ENCODE measurements at regions not wholly inside any gene's neighbourhood (a gene's known extent, or its start where the extent isn't known, plus 50 kb on each side); places are given as distances from the start of the nearest gene placed in this dataset.

DNA sequence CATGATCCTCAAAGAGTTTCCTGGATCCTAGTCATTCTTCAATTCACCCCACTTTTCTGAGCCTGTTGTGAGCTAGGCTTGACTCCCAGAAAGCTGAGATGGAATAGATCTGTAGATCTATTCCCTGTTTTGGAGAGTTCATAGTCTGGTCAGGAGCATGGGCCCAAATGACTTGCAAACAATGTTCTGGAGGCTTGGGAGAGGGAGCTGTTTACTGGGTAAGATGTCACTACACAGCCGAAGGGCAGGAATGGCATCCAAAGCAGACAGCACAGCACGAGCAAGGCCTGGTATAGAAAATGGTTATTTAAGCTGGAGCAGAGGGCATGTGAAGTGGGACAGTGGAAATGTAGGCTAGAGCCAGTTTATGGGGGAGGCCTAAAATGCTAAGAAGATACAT is 152.5 kb upstream of the ALDH1B1 start:
- ChIA-PET CTCF (interaction anchor here (0.9 kb wide), 1 partner anchor 11 kb away, joined by 3 read pairs; no protein-coding TSS in a partner anchor), POLR2A (no interaction called here)
- WGBS (ENCODE audit: missing lambda C conversion rate), result 90% methylated on average over 2 of the region's 2 CpGs
- DNase-seq (ENCODE audit: low read depth in 1 of 2, low spot score in 1 of 2) (no peak), FAIRE-seq (no peak), ATAC-seq (no peak)
- Histone ChIP-seq H3K4me1 (peaks cover 5% of the 10 kb centered on the region; the same call in 2 of the 3 replicates), H3K27ac (no peak overlapping the region), H3K4me2 (no peak overlapping the region), H3K9me3 (no peaks in the 10 kb centered on the region), H3K4me3 (no peak overlapping the region)
- TF ChIP-seq ZFP36 (IDR thresholded peaks at IDR 0.05; ENCODE audit: borderline replicate concordance, partially characterized antibody) (no peak), KDM1A (IDR thresholded peaks at IDR 0.05; ENCODE audit: low read depth) (no peak), ZSCAN20 (CRISPR knock-in tag; IDR thresholded peaks at IDR 0.05) (no peak), NPAS2 (CRISPR knock-in tag; IDR thresholded peaks at IDR 0.05; ENCODE audit: borderline replicate concordance) (no peak), CHD4 (IDR thresholded peaks at IDR 0.05; ENCODE audit: borderline replicate concordance) (no peak)

DNA sequence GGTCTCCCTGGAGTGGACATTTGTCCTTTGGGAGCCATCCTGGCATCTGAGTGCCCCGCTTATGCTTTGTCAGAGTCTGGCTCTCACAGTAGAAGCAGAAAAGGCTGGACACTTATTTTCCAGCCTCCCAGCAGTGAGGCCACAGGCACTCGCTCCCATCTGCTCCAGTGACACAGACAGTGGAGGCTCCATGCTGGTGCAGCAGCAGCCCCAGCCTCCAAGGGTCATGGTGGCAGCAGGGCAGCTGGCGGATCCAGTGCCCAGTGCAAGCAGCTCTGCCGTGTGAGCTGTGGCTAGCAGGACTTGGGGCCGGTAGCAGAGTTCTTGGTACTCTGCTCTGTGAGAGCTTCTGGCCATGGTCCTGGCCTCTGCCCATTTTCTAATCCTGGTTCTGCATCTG is 157.3 kb upstream of the ALDH1B1 start:
- Histone ChIP-seq H3K27ac (no peak overlapping the region), H3K9me3 (no peaks in the 10 kb centered on the region), H3K4me2 (no peak overlapping the region), H3K4me3 (no peak overlapping the region), H3K4me1 (no peaks in the 10 kb centered on the region)
- POLR2A ChIA-PET, result no interaction called here
- CTCF ChIA-PET, result interaction anchor here (0.6 to 1.7 kb wide), 2 partner anchors 8 to 18 kb away, joined by 4 to 5 read pairs; no protein-coding TSS in a partner anchor
- ATAC-seq (0 out of 6 replicates have a peak, but pooled peaks of 1 of the 2 experiments have one; percentile 22), DNase-seq (ENCODE audit: low read depth in 1 of 2, low spot score in 1 of 2) (no peak), FAIRE-seq (no peak)
- WGBS (ENCODE audit: missing lambda C conversion rate), result 96% methylated on average over 5 of the region's 5 CpGs
- TF ChIP-seq RNF2 (IDR thresholded peaks at IDR 0.05; ENCODE audit: borderline replicate concordance, low read depth), result no peak
- no peak for TF ChIP-seq FOSL2 (IDR thresholded peaks at IDR 0.05)
- no peak for TF ChIP-seq FOSL2 (CRISPR knock-in tag; IDR thresholded peaks at IDR 0.05)
- no peak for TF ChIP-seq EHMT2 (IDR thresholded peaks at IDR 0.05; ENCODE audit: low read depth)
- TF ChIP-seq NFE2L2 (conservative IDR thresholded peaks at IDR 0.05; ENCODE audit: low read length), result no peak
- no peak for TF ChIP-seq CBX8 (IDR thresholded peaks at IDR 0.05)
- TF ChIP-seq ZFP36 (IDR thresholded peaks at IDR 0.05; ENCODE audit: borderline replicate concordance, partially characterized antibody), result no peak
- TF ChIP-seq PHF8 (IDR thresholded peaks at IDR 0.05; ENCODE audit: borderline replicate concordance, low read depth), result no peak
- no peak for TF ChIP-seq POLR2AphosphoS2 (conservative IDR thresholded peaks at IDR 0.05; ENCODE audit: low read length)

DNA sequence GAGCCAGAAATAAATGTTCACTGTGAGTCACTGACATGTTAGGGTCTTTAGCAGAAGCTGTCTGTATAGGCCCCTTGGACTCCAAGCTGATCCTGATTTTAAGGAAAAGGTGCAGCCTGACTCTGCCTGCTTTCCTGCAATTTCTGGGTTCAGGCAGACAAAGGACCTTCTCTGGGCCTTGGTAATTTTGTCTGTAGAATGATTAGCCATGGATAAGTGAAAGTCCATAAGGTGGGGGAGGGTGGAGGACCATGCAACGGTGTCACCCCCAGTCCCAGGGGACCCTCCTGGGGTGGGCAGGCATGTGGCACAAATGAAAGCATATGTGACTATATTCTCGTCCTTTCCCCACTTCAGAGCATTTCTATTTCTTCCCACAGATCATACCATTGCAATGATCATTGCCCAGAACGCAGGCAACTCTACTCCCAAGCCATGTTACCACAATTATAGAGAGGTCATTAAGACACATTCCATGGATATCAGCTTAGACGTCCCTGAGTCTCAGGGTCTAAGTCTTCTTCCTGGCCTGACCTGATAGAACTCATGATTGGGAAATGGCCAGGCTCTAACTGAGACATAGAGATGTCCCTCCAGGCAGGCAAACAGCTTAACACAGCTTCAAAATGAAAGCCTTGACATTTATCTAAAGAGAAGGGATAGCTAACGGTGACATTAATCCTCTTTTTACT is 157.9 kb upstream of the ALDH1B1 start:
- ChIA-PET POLR2A (no interaction called here), CTCF (interaction anchor here (0.6 to 1.7 kb wide), 3 partner anchors 11 to 321 kb away, joined by 3 to 5 read pairs (median 4); no protein-coding TSS in a partner anchor)
- DNase-seq (ENCODE audit: low read depth in 1 of 2, low spot score in 1 of 2) (no peak), ATAC-seq (no peak), FAIRE-seq (no peak)
- H3K4me3 ChIP-seq, result no peak overlapping the region
- H3K27ac ChIP-seq, result peak overlapping the region in 1 of 2 experiments; percentile 25; a peak in 1 of 6 replicates
- H3K4me2 ChIP-seq, result no peak overlapping the region
- no peak for TF ChIP-seq FOSL2 (IDR thresholded peaks at IDR 0.05)
- TF ChIP-seq FOSL2 (CRISPR knock-in tag; IDR thresholded peaks at IDR 0.05), result no peak
- TF ChIP-seq KDM5A (IDR thresholded peaks at IDR 0.05), result no peak
- TF ChIP-seq, protein P1, sequence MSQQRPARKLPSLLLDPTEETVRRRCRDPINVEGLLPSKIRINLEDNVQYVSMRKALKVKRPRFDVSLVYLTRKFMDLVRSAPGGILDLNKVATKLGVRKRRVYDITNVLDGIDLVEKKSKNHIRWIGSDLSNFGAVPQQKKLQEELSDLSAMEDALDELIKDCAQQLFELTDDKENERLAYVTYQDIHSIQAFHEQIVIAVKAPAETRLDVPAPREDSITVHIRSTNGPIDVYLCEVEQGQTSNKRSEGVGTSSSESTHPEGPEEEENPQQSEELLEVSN (IDR thresholded peaks at IDR 0.05; ENCODE audit: borderline replicate concordance, low read depth), result no peak
- no peak for TF ChIP-seq EHMT2 (IDR thresholded peaks at IDR 0.05; ENCODE audit: low read depth)
- no peak for TF ChIP-seq NPAS2 (CRISPR knock-in tag; IDR thresholded peaks at IDR 0.05; ENCODE audit: borderline replicate concordance)
- TF ChIP-seq, protein P2, sequence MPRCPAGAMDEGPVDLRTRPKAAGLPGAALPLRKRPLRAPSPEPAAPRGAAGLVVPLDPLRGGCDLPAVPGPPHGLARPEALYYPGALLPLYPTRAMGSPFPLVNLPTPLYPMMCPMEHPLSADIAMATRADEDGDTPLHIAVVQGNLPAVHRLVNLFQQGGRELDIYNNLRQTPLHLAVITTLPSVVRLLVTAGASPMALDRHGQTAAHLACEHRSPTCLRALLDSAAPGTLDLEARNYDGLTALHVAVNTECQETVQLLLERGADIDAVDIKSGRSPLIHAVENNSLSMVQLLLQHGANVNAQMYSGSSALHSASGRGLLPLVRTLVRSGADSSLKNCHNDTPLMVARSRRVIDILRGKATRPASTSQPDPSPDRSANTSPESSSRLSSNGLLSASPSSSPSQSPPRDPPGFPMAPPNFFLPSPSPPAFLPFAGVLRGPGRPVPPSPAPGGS (IDR thresholded peaks at IDR 0.05), result no peak
- no peak for TF ChIP-seq ZC3H11A (IDR thresholded peaks at IDR 0.05)
- no peak for TF ChIP-seq ZFP36 (IDR thresholded peaks at IDR 0.05; ENCODE audit: borderline replicate concordance, partially characterized antibody)
- TF ChIP-seq, protein P3, sequence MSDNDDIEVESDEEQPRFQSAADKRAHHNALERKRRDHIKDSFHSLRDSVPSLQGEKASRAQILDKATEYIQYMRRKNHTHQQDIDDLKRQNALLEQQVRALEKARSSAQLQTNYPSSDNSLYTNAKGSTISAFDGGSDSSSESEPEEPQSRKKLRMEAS (IDR thresholded peaks at IDR 0.05), result no peak
- TF ChIP-seq CBX2 (IDR thresholded peaks at IDR 0.05; ENCODE audit: borderline replicate concordance, low read depth), result no peak
- no peak for TF ChIP-seq ZNF302 (CRISPR knock-in tag; IDR thresholded peaks at IDR 0.05)
- TF ChIP-seq, protein P4, sequence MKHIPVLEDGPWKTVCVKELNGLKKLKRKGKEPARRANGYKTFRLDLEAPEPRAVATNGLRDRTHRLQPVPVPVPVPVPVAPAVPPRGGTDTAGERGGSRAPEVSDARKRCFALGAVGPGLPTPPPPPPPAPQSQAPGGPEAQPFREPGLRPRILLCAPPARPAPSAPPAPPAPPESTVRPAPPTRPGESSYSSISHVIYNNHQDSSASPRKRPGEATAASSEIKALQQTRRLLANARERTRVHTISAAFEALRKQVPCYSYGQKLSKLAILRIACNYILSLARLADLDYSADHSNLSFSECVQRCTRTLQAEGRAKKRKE (CRISPR knock-in tag; IDR thresholded peaks at IDR 0.05; ENCODE audit: low read depth), result no peak
- no peak for TF ChIP-seq RFX5 (IDR thresholded peaks at IDR 0.05)
- TF ChIP-seq MAFK (IDR thresholded peaks at IDR 0.05; ENCODE audit: partially characterized antibody), result no peak
- TF ChIP-seq SMC3 (IDR thresholded peaks at IDR 0.05), result no peak
- no peak for TF ChIP-seq SREBF2 (IDR thresholded peaks at IDR 0.05)
- TF ChIP-seq HDAC2 (IDR thresholded peaks at IDR 0.05), result no peak
- no peak for TF ChIP-seq POLR2AphosphoS2 (conservative IDR thresholded peaks at IDR 0.05; ENCODE audit: low read length)
- no peak for TF ChIP-seq KDM1A (IDR thresholded peaks at IDR 0.05; ENCODE audit: low read depth)
- WGBS (ENCODE audit: missing lambda C conversion rate), result 53% methylated on average over 5 of the region's 5 CpGs
- no peaks in the 10 kb centered on the region for H3K4me1 ChIP-seq
- no peaks in the 10 kb centered on the region for H3K9me3 ChIP-seq

Data from A549 (cell line).